Panc1 (cell line): ENCODE measurements at regions not wholly inside any gene's neighbourhood (a gene's known extent, or its start where the extent isn't known, plus 50 kb on each side); places are given as distances from the start of the nearest gene placed in this dataset.

ENCODE experiments used
- ATAC-seq: fragments of 200-7000 bp; cut with Tn5 transposase; 2 replicates; pipeline ENCODE4 v1.9.1; 2020; ENCODE audit warnings: mild to moderate bottlenecking, moderate library complexity
- BruUV-seq: library from RNA; stranded (reverse); fragments of 400-500 nt; replicated peaks from 2 replicates; lab custom pipeline; 2021; lab: Mats Ljungman, UMichigan
- CTCF ChIA-PET: fragments of 300-600 bp; sonication (Branson Sonifier 250); formaldehyde crosslinking; loops from one replicate; lab custom pipeline; 2022; ENCODE audit warnings: antibody characterized with exemption; lab: Charles Lee
- POLR2A ChIA-PET: fragments of 300-600 bp; sonication (Branson Sonifier 250); formaldehyde crosslinking; loops from one replicate; lab custom pipeline; 2022; ENCODE audit warnings: antibody characterized with exemption; lab: Charles Lee
- DNase-seq: peaks from one replicate; pipeline ENCODE4 v3.0.0-alpha.2; 2010; ENCODE audit warnings: low read depth, low spot score
- H3K27ac ChIP-seq: 2 replicates; pipeline ENCODE4 v1.5.1; 2011; ENCODE audit warnings: mild to moderate bottlenecking, low read length, inconsistent platforms
- H3K27me3 ChIP-seq: fragments of 200-500 bp; sonication (Bioruptor generic); 2 replicates; pipeline ENCODE4 v1.6.0; 2014; ENCODE audit warnings: low read length, inconsistent platforms; ENCODE audit not compliant: control insufficient read depth, insufficient read depth
- H3K36me3 ChIP-seq: fragments of 200-500 bp; sonication (Bioruptor generic); 2 replicates; pipeline ENCODE4 v1.5.1; 2014; ENCODE audit warnings: inconsistent platforms, mild to moderate bottlenecking, low read length, moderate library complexity; ENCODE audit not compliant: control insufficient read depth, insufficient read depth
- H3K4me1 ChIP-seq: 2 replicates; pipeline ENCODE4 v1.5.1; 2011; ENCODE audit warnings: inconsistent platforms, mild to moderate bottlenecking, low read length, moderate library complexity; ENCODE audit not compliant: control insufficient read depth, insufficient read depth
- H3K4me3 ChIP-seq, 2 experiments: 2 replicates each; pipeline ENCODE4 v1.5.1; 2011 to 2012; ENCODE audit warnings: low read depth in 2 of 2, low read length in 2 of 2, mild to moderate bottlenecking in 2 of 2, inconsistent platforms in 1 of 2, moderate library complexity in 1 of 2
- H3K9me3 ChIP-seq: fragments of 200-500 bp; sonication (Bioruptor generic); 2 replicates; pipeline ENCODE4 v1.5.1; 2014; ENCODE audit warnings: low read depth, mild to moderate bottlenecking, inconsistent platforms, low read length, moderate library complexity; ENCODE audit not compliant: control insufficient read depth, insufficient read depth
- CTCF ChIP-seq: fragments of 450-650 bp; IDR thresholded peaks from 2 replicates; pipeline ENCODE4 v1.5.1; 2017; ENCODE audit warnings: mild to moderate bottlenecking
- POLR2AphosphoS5 ChIP-seq: IDR thresholded peaks from 2 replicates; pipeline ENCODE4 v1.6.1; 2012; ENCODE audit warnings: mild to moderate bottlenecking, low read depth, low read length, moderate library complexity
- REST ChIP-seq, 2 experiments: IDR thresholded peaks; 2 replicates each; pipeline ENCODE4 v1.6.1; 2011 to 2012; ENCODE audit warnings: low read depth in 2 of 2, control low read depth in 1 of 2, low read length in 1 of 2, mild to moderate bottlenecking in 1 of 2, moderate library complexity in 1 of 2; ENCODE audit not compliant: insufficient read depth in 1 of 2
- SIN3A ChIP-seq: IDR thresholded peaks from 2 replicates; pipeline ENCODE4 v1.6.1; 2012; ENCODE audit warnings: low read depth, mild to moderate bottlenecking, low read length, moderate library complexity, borderline replicate concordance; ENCODE audit not compliant: insufficient read depth
- TCF7L2 ChIP-seq: IDR thresholded peaks from 2 replicates; pipeline ENCODE4 v1.6.1; 2011; ENCODE audit warnings: mild to moderate bottlenecking, low read depth, low read length, inconsistent platforms
- in situ Hi-C: cut with HindIII; loops from 2 replicates; pipeline ENCODE4 v1.10.0; 2016; ENCODE audit warnings: low sequenced_read_pairs, low pct_unique_long_range_greater_than_20kb
- intact Hi-C: fragments of 100-400 bp; cut with micrococcal nuclease; formaldehyde crosslinking; loops from one replicate; pipeline ENCODE4 v1.10.0; 2022; ENCODE audit not compliant: unreplicated experiment

- no peaks in the 10 kb centered on the region for H3K27me3 ChIP-seq
- ChIA-PET POLR2A (no interaction called here), CTCF (no interaction called here)
- DNase-seq, result no peak
- in situ Hi-C loops (no loop called here), intact Hi-C loops (no loop called here)
- H3K4me3 ChIP-seq, result no peak overlapping the region
- H3K27ac ChIP-seq, result no peak overlapping the region
- ATAC-seq, result no peak
- no peaks in the 10 kb centered on the region for H3K4me1 ChIP-seq
- TF ChIP-seq POLR2AphosphoS5 (no peak), REST (IDR thresholded peaks at IDR 0.05; ENCODE audit: insufficient read depth in 1 of 2, low read depth in 2 of 2, low read length in 1 of 2) (no peak), SIN3A (no peak), TCF7L2 (no peak), CTCF (no peak)
- no peaks in the 10 kb centered on the region for H3K36me3 ChIP-seq
- no peaks in the 10 kb centered on the region; the same call in 1 of the 2 replicates for H3K9me3 ChIP-seq
- BruUV-seq, result no TSS peak
Measured at GRCh38 chr7:46975493-46975892, 606.4 kb downstream of the TNS3 start.

- CTCF ChIA-PET, result no interaction called here
- H3K27me3 ChIP-seq, result no peaks in the 10 kb centered on the region
- intact Hi-C loops, result no loop called here
- ATAC-seq (no peak), DNase-seq (no peak)
- H3K4me3 ChIP-seq, result no peak overlapping the region
- peaks cover 5% of the 10 kb centered on the region; the same call in 1 of the 2 replicates for H3K4me1 ChIP-seq
- H3K36me3 ChIP-seq, result no peaks in the 10 kb centered on the region
- TF ChIP-seq TCF7L2, result no peak
- TF ChIP-seq REST (IDR thresholded peaks at IDR 0.05; ENCODE audit: insufficient read depth in 1 of 2, low read depth in 2 of 2, low read length in 1 of 2), result no peak
- no peak for TF ChIP-seq CTCF
- TF ChIP-seq POLR2AphosphoS5, result no peak
- no peak for TF ChIP-seq SIN3A
- POLR2A ChIA-PET, result no interaction called here
- no peak overlapping the region; the same call in 1 of the 2 replicates for H3K27ac ChIP-seq
- BruUV-seq, result no TSS peak
- H3K9me3 ChIP-seq, result no peaks in the 10 kb centered on the region; the same call in 1 of the 2 replicates
- in situ Hi-C loops, result no loop called here
Measured at GRCh38 chr7:46972205-46972604, 609.7 kb downstream of the TNS3 start.
